ENCODE measurements at regions not wholly inside any gene's neighbourhood (a gene's known extent, or its start where the extent isn't known, plus 50 kb on each side); places are given as distances from the start of the nearest gene placed in this dataset.

GRCh38 chr6:137610702-137611101 is 116.5 kb upstream of the OLIG3 start:
- WGBS, 4 donors = 70 to 87% (median 75%) methylated on average over 2 of the region's 2 CpGs
- intact Hi-C loops (cut with DNase I) = no loop called here

GRCh38 chr6:137623293-137623692 is 129.1 kb upstream of the OLIG3 start:
- intact Hi-C loops (cut with DNase I) = no loop called here
- H3K9me3 ChIP-seq = no peaks in the 10 kb centered on the region
- TF ChIP-seq CTCF (IDR thresholded peaks at IDR 0.05) (no peak), POLR2A (IDR thresholded peaks at IDR 0.05) (no peak)
- H3K4me3 ChIP-seq = no peak overlapping the region
- WGBS, 4 donors = 55 to 65% (median 59%) methylated on average over 4 of the region's 4 CpGs
- no peak for ATAC-seq
- no peak for DNase-seq
- H3K27me3 ChIP-seq = peaks cover 0 to 25% (median 0%) of the 10 kb centered on the region in 9 donors
- H3K36me3 ChIP-seq = no peaks in the 10 kb centered on the region
- H3K27ac ChIP-seq = no peak overlapping the region
- no peaks in the 10 kb centered on the region for H3K4me1 ChIP-seq

More at GRCh38 chr6:137610702-137611101, 116.5 kb upstream of the OLIG3 start:
- H3K9me3 ChIP-seq = peaks cover 0 to 16% (median 0%) of the 10 kb centered on the region in 12 donors
- H3K4me3 ChIP-seq = no peak overlapping the region
- no peaks in the 10 kb centered on the region for H3K36me3 ChIP-seq
- no peak overlapping the region for H3K27ac ChIP-seq
- ATAC-seq (no peak), DNase-seq (no peak)
- no peaks in the 10 kb centered on the region for H3K4me1 ChIP-seq
- H3K27me3 ChIP-seq = peaks cover 0 to 4% (median 0%) of the 10 kb centered on the region in 9 donors
- TF ChIP-seq POLR2A (IDR thresholded peaks at IDR 0.05) = no peak
- no peak for TF ChIP-seq CTCF (IDR thresholded peaks at IDR 0.05)

GRCh38 chr6:137625100-137625661 is 131.0 kb upstream of the OLIG3 start:
- TF ChIP-seq CTCF (IDR thresholded peaks at IDR 0.05) (no peak), POLR2A (IDR thresholded peaks at IDR 0.05) (no peak)
- DNase-seq = no peak
- Histone ChIP-seq H3K27me3 (peaks cover 0 to 25% (median 0%) of the 10 kb centered on the region in 9 donors), H3K4me1 (no peaks in the 10 kb centered on the region), H3K4me3 (no peak overlapping the region), H3K36me3 (no peaks in the 10 kb centered on the region), H3K9me3 (no peaks in the 10 kb centered on the region), H3K27ac (no peak overlapping the region)
- WGBS, 4 donors = 88 to 92% (median 91%) methylated on average over 8 of the region's 8 CpGs
- intact Hi-C loops (cut with DNase I) = no loop called here
- ATAC-seq = no peak

GRCh38 chr6:137625808-137626207 is 131.6 kb upstream of the OLIG3 start:
- no peak for TF ChIP-seq POLR2A (IDR thresholded peaks at IDR 0.05)
- no peak for TF ChIP-seq CTCF (IDR thresholded peaks at IDR 0.05)
- intact Hi-C loops (cut with DNase I) = no loop called here
- WGBS, 4 donors = 73 to 80% (median 75%) methylated on average over 7 of the region's 7 CpGs
- no peak overlapping the region for H3K27ac ChIP-seq
- H3K4me1 ChIP-seq = no peaks in the 10 kb centered on the region
- no peak for DNase-seq
- no peaks in the 10 kb centered on the region for H3K36me3 ChIP-seq
- H3K4me3 ChIP-seq = no peak overlapping the region
- ATAC-seq = no peak
- H3K27me3 ChIP-seq = peaks cover 0 to 23% (median 0%) of the 10 kb centered on the region in 9 donors
- no peaks in the 10 kb centered on the region for H3K9me3 ChIP-seq

Measured in heart left ventricle (tissue), 16 donors.